ENCODE measurements at regions not wholly inside any gene's neighbourhood (a gene's known extent, or its start where the extent isn't known, plus 50 kb on each side); places are given as distances from the start of the nearest gene placed in this dataset.

GRCh38 chr13:73355134-73355533 is 296.3 kb downstream of the KLF5 start:
- ChIA-PET POLR2A (no interaction called here), CTCF (no interaction called here)
- no peaks in the 10 kb centered on the region for H3K36me3 ChIP-seq (ENCODE audit: control insufficient read depth, insufficient read depth, low read length)
- in situ Hi-C loops (cut with HindIII; ENCODE audit: low pct_unique_long_range_greater_than_20kb, low sequenced_read_pairs) = no loop called here
- TF ChIP-seq CTCF (IDR thresholded peaks at IDR 0.05) = no peak
- TF ChIP-seq SIN3A (IDR thresholded peaks at IDR 0.05; ENCODE audit: borderline replicate concordance, insufficient read depth, low read depth, low read length) = no peak
- no peak for TF ChIP-seq TCF7L2 (IDR thresholded peaks at IDR 0.05; ENCODE audit: low read depth, low read length)
- no peak for TF ChIP-seq REST (IDR thresholded peaks at IDR 0.05; ENCODE audit: insufficient read depth in 1 of 2, low read depth in 2 of 2, low read length in 1 of 2)
- TF ChIP-seq POLR2AphosphoS5 (IDR thresholded peaks at IDR 0.05; ENCODE audit: low read depth, low read length) = no peak
- DNase-seq (ENCODE audit: low read depth, low spot score) (no peak), ATAC-seq (no peak)
- no peaks in the 10 kb centered on the region for H3K27me3 ChIP-seq (ENCODE audit: control insufficient read depth, insufficient read depth, low read length)
- BruUV-seq (replicated peaks) = no TSS peak
- H3K4me1 ChIP-seq (ENCODE audit: control insufficient read depth, insufficient read depth, low read length) = no peaks in the 10 kb centered on the region
- H3K27ac ChIP-seq (ENCODE audit: low read length) = no peak overlapping the region
- H3K4me3 ChIP-seq (ENCODE audit: low read depth in 2 of 2, low read length in 2 of 2) = no peak overlapping the region
- intact Hi-C loops (cut with micrococcal nuclease; ENCODE audit: unreplicated experiment) = no loop called here
- no peaks in the 10 kb centered on the region for H3K9me3 ChIP-seq (ENCODE audit: control insufficient read depth, insufficient read depth, low read depth, low read length)

GRCh38 chr13:73351730-73352129 is 292.9 kb downstream of the KLF5 start:
- no TSS peak for BruUV-seq (replicated peaks)
- ATAC-seq = no peak
- CTCF ChIA-PET = no interaction called here
- Histone ChIP-seq H3K27me3 (ENCODE audit: control insufficient read depth, insufficient read depth, low read length) (no peaks in the 10 kb centered on the region), H3K27ac (ENCODE audit: low read length) (no peak overlapping the region), H3K36me3 (ENCODE audit: control insufficient read depth, insufficient read depth, low read length) (no peaks in the 10 kb centered on the region), H3K9me3 (ENCODE audit: control insufficient read depth, insufficient read depth, low read depth, low read length) (no peaks in the 10 kb centered on the region), H3K4me1 (ENCODE audit: control insufficient read depth, insufficient read depth, low read length) (no peaks in the 10 kb centered on the region), H3K4me3 (ENCODE audit: low read depth in 2 of 2, low read length in 2 of 2) (no peak overlapping the region)
- intact Hi-C loops (cut with micrococcal nuclease; ENCODE audit: unreplicated experiment) (no loop called here), in situ Hi-C loops (cut with HindIII; ENCODE audit: low pct_unique_long_range_greater_than_20kb, low sequenced_read_pairs) (no loop called here)
- POLR2A ChIA-PET = no interaction called here
- DNase-seq (ENCODE audit: low read depth, low spot score) = no peak
- TF ChIP-seq TCF7L2 (IDR thresholded peaks at IDR 0.05; ENCODE audit: low read depth, low read length) = no peak
- TF ChIP-seq CTCF (IDR thresholded peaks at IDR 0.05) = no peak
- no peak for TF ChIP-seq SIN3A (IDR thresholded peaks at IDR 0.05; ENCODE audit: borderline replicate concordance, insufficient read depth, low read depth, low read length)
- TF ChIP-seq POLR2AphosphoS5 (IDR thresholded peaks at IDR 0.05; ENCODE audit: low read depth, low read length) = no peak
- no peak for TF ChIP-seq REST (IDR thresholded peaks at IDR 0.05; ENCODE audit: insufficient read depth in 1 of 2, low read depth in 2 of 2, low read length in 1 of 2)
